Left lobe of liver (tissue), 2 donors: ENCODE measurements at regions not wholly inside any gene's neighbourhood (a gene's known extent, or its start where the extent isn't known, plus 50 kb on each side); places are given as distances from the start of the nearest gene placed in this dataset.
"Not testable (repeated sequence)": the region's sequence is repeated elsewhere in the genome, so short reads cannot be mapped to it uniquely, and the experiment has no call there.

ENCODE experiments used
- ATAC-seq: fragments of 200-7000 bp; cut with Tn5 transposase; one replicate; pipeline ENCODE4 v1.9.1; 2020; ENCODE audit warnings: mild to moderate bottlenecking, moderate library complexity
- DNase-seq: peaks from one replicate; pipeline ENCODE4 v3.0.0-alpha.2; 2020; ENCODE audit warnings: low spot score
- donor health status: DM: no; HTN: no; CAD: no; lungs with moderate emphysema.
- donor health status: DM: no; HTN: yes; CAD: no.

- ATAC-seq, DNase-seq: not testable (repeated sequence)
These were observed 87.4 kb upstream of the FCGR1A start for GRCh38 chr1:149695066-149695465.

DNA sequence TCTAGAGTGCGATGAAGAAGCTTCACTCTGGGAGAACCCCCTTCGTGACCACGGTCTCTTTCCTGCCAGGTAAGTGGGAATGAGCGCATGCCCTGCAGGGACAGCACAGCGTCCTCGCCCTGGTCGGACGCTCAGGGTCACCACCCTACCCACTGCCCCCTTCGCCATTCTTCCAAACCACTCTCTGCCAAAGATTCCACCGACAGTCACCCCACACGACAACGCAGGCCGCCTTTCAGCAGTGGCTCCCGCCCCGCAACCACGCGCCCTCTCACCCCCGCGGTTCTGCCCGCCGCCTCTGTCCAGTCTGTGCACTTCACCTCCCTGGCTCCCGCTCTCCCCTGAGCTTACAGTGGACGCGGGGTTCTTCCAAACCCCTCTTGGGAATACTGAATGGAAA, 82.3 kb upstream of the FCGR1A start:
- ATAC-seq, DNase-seq: not testable (repeated sequence)

DNA sequence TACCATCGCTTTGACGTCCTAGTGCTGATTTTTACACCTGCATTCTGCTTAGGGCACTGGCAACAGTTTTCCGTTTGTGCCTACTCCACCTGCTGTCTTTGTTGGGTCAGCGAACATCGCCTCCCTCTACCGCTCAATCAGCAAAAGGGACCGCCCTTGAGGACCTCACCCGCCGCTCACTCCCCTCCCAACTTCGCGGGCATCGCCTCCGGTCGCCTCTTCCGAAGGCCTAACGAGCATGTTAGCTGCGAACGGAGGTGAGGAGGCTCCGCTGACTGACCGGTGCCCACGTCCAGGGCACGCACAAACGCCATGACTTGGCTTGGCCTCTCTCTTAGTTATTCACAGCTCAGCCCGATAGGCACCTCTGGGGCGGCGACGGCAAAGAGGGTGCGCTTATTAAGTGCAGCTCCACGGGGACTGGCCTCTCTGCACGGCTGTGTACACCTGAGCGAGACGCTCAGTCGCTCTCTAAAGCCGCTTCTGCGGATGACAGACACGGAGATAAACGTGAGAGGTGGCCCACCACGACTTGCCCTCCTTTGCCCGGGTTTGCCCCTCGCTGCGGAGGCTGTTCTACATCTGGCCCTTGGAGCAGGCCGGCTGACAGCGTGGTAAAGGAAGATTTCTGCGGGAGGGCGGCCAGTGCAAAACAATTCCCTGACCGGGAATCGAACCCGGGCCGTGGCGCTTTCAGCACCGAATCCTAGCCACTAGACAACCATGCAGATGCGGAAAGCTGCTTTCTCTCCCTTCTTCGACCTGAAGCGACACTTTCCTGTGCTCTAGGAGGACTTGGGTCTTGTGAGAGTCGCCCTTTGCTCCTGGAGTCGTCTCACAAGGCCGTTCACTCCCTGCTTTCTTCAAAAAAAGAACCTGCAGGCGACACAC, 81.6 kb upstream of the FCGR1A start:
- peak; percentile 29 for ATAC-seq
- not testable (repeated sequence) for DNase-seq

DNA sequence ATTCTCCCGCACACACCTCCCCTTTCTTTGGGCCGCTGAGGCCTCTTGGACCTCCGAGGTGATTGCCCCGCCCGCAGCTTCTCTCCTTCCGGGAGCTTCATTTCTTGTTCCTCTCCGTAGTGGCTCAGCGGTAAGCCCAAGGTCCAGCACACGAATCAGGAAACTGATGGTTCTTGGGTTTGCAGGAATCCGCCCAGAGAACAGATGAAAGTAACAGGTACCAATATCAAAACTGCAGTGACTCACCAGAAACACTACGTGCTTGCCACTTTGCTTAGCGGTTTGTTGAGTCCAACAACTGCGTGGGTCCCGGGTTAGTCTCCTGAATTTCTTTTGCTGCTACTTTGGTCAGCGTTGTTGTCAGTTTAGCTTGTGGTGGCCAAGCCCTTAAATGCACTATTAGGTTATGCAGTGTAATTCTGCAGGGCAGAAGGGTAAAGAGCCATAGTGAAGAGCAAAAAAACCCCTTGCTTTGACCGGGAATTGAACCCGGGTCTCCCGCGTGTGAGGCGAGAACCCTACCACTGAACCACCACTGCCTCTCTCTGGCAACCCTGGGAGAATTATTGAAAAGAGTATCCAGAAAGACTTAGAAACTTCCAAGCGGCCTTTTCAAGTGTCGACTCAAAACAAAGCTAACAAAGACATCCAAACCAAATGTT, 74.2 kb upstream of the FCGR1A start:
- DNase-seq: peak; percentile 78
- peak; percentile 96 for ATAC-seq

DNA sequence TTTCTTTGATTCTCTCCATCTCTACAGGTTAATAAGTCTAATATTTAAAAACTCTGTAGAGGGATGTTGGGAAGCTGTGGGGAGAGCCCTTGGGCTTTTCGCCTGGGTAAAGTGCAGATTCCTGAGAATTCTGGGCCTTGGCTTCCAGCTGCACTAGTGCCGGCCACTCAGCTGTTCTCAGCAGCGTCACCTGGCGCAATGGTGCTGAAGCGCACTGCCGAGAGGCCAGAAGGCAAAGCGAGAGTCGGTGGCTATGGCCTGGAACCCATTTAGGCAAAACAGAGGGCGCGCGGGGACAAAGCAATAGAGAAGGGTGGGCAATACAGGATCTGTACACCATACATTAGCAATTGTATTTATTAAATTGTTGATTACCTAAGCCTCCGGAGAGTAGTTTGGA, 70.8 kb upstream of the FCGR1A start:
- ATAC-seq: peak; percentile 68
- DNase-seq: not testable (repeated sequence)

- ATAC-seq, DNase-seq: not testable (repeated sequence)
These were observed 70.2 kb upstream of the FCGR1A start for GRCh38 chr1:149712154-149712927.

DNA sequence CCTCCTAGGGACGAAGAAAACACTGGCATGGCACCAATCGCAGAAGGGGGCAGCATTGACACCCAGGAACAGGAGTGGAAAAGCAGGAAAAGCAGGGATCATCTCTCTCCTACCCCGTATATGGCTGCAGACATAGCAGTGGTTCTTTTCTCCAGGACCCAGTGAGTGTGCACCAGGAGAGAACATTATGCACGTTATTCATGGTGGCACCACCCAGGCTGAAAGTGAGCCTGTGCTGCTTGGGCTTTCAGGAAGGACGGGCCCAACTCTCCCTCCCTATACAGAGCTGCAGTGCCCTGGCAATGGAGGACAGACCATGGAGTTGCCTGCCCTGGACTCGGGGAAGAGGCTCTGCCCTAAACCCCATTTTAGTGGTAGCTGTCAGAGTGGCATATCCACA, 69.0 kb upstream of the FCGR1A start:
- peak; percentile 53 for ATAC-seq
- DNase-seq: not testable (repeated sequence)

DNA sequence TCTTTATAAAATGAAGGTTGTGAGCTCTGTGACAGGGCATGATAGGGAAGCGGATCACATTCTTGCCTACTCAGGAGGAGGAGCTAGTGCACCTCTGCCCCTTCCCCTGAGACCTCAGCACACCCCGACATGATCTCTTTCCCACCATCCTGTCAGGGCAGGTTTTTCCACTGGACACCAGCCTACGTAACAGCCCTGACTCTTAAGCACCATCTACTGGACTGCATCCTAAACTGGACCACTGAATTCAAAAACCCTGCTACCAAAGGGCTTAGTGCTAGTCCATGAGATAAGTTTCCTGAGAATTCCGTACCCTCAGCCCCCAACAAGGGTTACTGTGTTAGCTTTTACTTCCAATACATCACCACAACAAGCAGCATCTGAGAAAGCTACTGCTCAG, 68.5 kb upstream of the FCGR1A start:
- ATAC-seq: peak; percentile 83
- not testable (repeated sequence) for DNase-seq

DNA sequence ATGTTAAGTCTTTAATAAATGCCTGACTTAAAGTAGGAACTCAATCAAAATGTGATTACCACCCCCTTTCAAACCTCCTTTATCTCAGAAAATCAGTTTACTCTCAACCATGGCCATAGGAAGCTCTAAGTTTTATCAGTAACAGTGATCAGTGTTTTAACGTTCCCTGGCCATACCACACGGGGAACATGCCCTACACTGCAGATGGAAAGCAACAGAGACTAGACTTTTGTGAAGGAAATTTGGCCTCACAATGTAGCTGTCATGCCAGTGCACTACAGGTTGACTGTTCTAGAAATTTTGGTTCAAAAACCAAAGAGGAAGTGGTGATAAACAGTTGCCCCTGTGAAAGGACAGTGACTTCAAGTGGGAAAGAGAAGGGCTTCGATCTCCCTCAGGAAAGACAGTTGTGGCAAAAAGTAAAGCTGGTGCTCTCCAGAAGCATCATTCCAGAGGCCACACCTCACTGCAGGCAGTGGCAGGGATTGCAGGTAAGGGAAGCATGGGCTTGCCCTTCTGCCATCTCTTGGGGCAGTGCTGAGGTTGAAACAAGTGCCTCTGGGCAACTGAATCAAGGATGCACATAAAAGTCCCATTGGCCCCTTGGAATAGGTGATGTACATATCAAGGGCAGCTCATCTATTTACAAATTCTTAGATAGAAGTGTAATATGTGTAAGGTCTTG, 57.7 kb upstream of the FCGR1A start:
- DNase-seq, ATAC-seq: not testable (repeated sequence)

GRCh38 chr1:149726688-149727087, 55.8 kb upstream of the FCGR1A start:
- not testable (repeated sequence) for DNase-seq, ATAC-seq

GRCh38 chr1:149728598-149728997, 53.9 kb upstream of the FCGR1A start:
- ATAC-seq, DNase-seq: not testable (repeated sequence)
